ENCODE measurements at regions not wholly inside any gene's neighbourhood (a gene's known extent, or its start where the extent isn't known, plus 50 kb on each side); places are given as distances from the start of the nearest gene placed in this dataset.

GRCh38 chr17:54745862-54746261, 154.8 kb upstream of the TOM1L1 start:
- no peak for DNase-seq

- DNase-seq: no peak
These were observed 151.5 kb upstream of the TOM1L1 start for GRCh38 chr17:54749157-54749556.

- peak; percentile 21 for DNase-seq
These were observed 146.1 kb upstream of the TOM1L1 start for GRCh38 chr17:54754560-54754959.

- DNase-seq: no peak
These were observed 139.8 kb upstream of the TOM1L1 start for GRCh38 chr17:54760836-54761235.

- DNase-seq: no peak
These were observed 129.8 kb upstream of the TOM1L1 start for GRCh38 chr17:54770836-54771235.

GRCh38 chr17:54771409-54771915, 129.2 kb upstream of the TOM1L1 start:
- DNase-seq: no peak

- DNase-seq: no peak
These were observed 120.4 kb upstream of the TOM1L1 start for GRCh38 chr17:54780238-54780637.

GRCh38 chr17:54781389-54781788, 119.3 kb upstream of the TOM1L1 start:
- no peak for DNase-seq

GRCh38 chr17:54784305-54784704, 116.3 kb upstream of the TOM1L1 start:
- no peak for DNase-seq

- no peak for DNase-seq
These were observed 114.9 kb upstream of the TOM1L1 start for GRCh38 chr17:54785643-54786268.

GRCh38 chr17:54789101-54789880, 111.4 kb upstream of the TOM1L1 start:
- DNase-seq: no peak

- DNase-seq: no peak
These were observed 107.4 kb upstream of the TOM1L1 start for GRCh38 chr17:54793271-54793670.

- DNase-seq: no peak
These were observed 105.6 kb upstream of the TOM1L1 start for GRCh38 chr17:54795046-54795445.

- DNase-seq: no peak
These were observed 93.3 kb upstream of the TOM1L1 start for GRCh38 chr17:54807331-54807730.

- no peak for DNase-seq
These were observed 86.8 kb upstream of the TOM1L1 start for GRCh38 chr17:54813896-54814295.

- no peak for DNase-seq
These were observed 86.3 kb upstream of the TOM1L1 start for GRCh38 chr17:54814371-54814770.

GRCh38 chr17:54834086-54834485, 66.6 kb upstream of the TOM1L1 start:
- no peak for DNase-seq

GRCh38 chr17:54835015-54835414, 65.6 kb upstream of the TOM1L1 start:
- DNase-seq: no peak

- DNase-seq: no peak
These were observed 63.8 kb upstream of the TOM1L1 start for GRCh38 chr17:54836723-54837462.

GRCh38 chr17:54838651-54839421, 61.8 kb upstream of the TOM1L1 start:
- DNase-seq: no peak

GRCh38 chr17:54839447-54839846, 61.2 kb upstream of the TOM1L1 start:
- no peak for DNase-seq

GRCh38 chr17:54840885-54841591, 59.6 kb upstream of the TOM1L1 start:
- DNase-seq: no peak
